ENCODE measurements at regions not wholly inside any gene's neighbourhood (a gene's known extent, or its start where the extent isn't known, plus 50 kb on each side); places are given as distances from the start of the nearest gene placed in this dataset.

- TF ChIP-seq POLR2AphosphoS5 (IDR thresholded peaks at IDR 0.05; ENCODE audit: low read depth, low read length) (no peak), CTCF (IDR thresholded peaks at IDR 0.05) (no peak), EP300 (IDR thresholded peaks at IDR 0.05; ENCODE audit: borderline replicate concordance in 1 of 2, low read depth in 1 of 2, low read length in 1 of 2) (no peak), CHD2 (IDR thresholded peaks at IDR 0.05; ENCODE audit: low read length, partially characterized antibody) (no peak), SMC3 (IDR thresholded peaks at IDR 0.05; ENCODE audit: low read depth, low read length) (no peak), TAF1 (IDR thresholded peaks at IDR 0.05; ENCODE audit: borderline replicate concordance, low read depth, low read length) (no peak), RAD21 (IDR thresholded peaks at IDR 0.05; ENCODE audit: low read length) (no peak), REST (IDR thresholded peaks at IDR 0.05; ENCODE audit: low read depth, low read length) (no peak)
Measured at GRCh38 chr15:39106950-39107349, 473.9 kb upstream of the THBS1 start.

All from SK-N-SH (cell line).